Stimulated activated CD4-positive, alpha-beta T cell treated with anti-CD3 and anti-CD28 coated beads, Interleukin-4, amount 100 ng/mL, for 24 hours (primary cell): ENCODE measurements at regions not wholly inside any gene's neighbourhood (a gene's known extent, or its start where the extent isn't known, plus 50 kb on each side); places are given as distances from the start of the nearest gene placed in this dataset.
"Not testable (repeated sequence)": the region's sequence is repeated elsewhere in the genome, so short reads cannot be mapped to it uniquely, and the experiment has no call there.

Source experiments
- DNase-seq: peaks from one replicate; pipeline ENCODE4 v3.0.0-alpha.2; 2020

DNA sequence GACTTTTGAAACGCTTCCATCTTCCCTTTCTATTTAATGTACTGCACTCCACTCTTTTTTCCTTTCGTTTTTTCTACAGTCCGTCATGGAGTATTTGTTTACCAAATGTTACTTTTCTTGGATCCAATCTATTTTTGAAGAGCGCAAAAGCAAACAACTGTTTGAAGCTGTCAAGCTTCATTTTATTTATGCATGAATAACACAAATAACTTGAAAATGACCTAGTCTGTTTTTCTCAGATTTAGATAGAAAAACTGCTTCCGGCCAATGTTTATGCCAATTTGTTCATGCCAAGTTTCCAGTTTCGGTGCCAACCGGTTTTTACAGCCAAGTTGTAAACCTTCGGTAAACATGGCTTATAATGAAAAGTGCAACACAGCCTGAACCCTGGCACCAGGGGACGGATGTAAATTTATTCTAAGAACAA is 150.9 kb upstream of the KLF6 start:
- no peak for DNase-seq

GRCh38 chr10:3935141-3935540 is 150.1 kb upstream of the KLF6 start:
- DNase-seq: peak; percentile 87

DNA sequence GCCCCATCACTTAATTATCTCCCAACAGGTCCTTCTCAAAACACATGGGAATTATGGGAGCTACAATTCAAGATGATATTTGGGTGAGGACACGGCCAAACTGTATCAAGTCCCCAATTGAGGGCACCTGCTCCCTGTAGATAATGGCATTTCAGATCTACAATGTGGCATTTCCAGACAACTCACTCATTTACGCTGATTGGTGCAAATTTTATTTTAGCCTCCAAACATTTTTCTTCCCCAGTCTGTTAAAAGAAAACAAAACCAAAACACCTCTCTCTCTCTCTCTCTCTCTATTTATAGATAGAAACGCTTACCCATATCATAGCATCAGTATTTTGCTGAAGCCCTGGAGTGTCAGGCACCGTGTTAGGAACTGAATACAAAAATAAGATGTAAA is 148.7 kb upstream of the KLF6 start:
- no peak for DNase-seq

- no peak for DNase-seq
These were observed 147.8 kb upstream of the KLF6 start for GRCh38 chr10:3932597-3933375.

DNA sequence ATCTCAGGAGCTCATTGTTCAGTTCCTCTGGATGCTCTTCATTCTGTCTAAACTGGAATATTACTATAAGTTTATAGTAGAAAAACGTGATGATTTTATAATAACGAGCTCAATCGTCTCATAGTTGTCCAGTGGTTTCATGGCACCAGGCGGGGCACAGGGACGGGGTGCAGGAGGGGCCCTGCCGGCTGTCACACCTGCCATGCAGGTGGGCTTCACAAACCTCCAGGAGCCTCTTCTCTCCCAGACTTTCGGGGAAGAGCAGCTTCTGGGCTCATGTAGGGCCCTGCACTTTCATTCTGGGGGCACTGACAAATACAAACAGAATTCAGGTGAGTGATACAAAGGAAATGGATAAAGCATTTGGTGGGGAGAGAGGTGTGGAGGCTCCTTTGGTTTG is 146.9 kb upstream of the KLF6 start:
- DNase-seq: no peak

- no peak for DNase-seq
These were observed 146.2 kb upstream of the KLF6 start for GRCh38 chr10:3931224-3931623.

GRCh38 chr10:3928569-3928968 is 143.6 kb upstream of the KLF6 start:
- DNase-seq: no peak

- DNase-seq: no peak
These were observed 143.1 kb upstream of the KLF6 start for GRCh38 chr10:3928078-3928477.

DNA sequence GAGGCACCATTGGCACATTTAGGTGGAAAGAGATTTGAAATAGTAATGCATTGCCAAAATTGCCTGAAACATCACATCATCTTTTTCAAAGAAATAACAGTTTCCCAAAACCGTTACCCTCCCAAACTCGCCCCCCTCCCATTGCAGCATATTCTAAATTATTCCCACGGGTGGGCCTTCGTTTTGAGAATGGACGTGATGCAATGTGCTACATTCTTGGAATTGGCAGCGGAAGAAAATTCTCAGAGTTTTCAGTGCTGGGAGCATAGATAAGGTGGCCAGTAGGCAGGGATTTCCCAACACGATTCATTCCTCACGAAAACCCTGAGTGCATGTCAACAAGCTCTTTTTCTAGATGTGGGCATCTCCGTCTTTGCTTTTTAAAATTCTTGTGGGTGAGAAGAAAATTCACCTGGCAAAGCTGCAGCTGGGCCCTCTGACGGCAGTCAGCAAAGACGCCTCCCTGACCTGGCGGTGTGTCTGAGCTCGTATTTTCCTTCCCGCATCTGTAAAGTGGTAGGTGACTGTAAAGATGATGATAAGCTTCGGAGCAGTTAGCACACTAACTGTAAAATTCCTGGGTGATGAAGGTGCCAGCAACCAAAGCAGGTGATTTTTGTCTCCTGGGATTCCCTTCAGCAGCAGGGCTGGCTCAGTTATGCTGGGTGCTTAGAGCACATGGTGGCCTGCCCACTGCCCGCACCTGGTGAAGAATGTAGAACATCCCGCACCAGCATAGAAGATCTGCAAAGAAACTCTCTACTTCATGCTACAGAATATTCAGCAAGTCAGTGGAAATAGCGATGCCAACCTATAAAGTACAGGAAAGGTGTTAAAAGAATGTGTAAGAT is 141.9 kb upstream of the KLF6 start:
- DNase-seq: no peak

GRCh38 chr10:3926258-3926657 is 141.2 kb upstream of the KLF6 start:
- no peak for DNase-seq

DNA sequence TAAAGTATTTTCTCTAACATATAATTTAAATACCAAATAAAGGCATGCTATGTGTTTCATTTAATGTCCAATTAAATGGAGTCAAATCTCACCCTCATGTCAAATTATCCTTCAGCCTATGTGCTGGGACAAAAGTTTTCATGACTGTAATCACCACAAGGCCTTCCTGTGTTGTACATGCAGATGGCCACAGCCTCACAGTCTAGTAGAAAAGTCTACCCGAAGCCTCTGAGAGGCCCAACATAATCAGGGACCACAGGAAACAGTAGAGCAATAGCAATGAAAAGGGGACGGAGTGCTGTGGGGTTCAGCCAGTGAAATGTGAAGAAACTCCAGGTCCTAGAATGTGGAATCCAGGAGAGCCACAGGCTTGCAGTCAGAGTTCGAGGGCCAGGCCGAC is 140.2 kb upstream of the KLF6 start:
- DNase-seq: no peak

- no peak for DNase-seq
These were observed 139.3 kb upstream of the KLF6 start for GRCh38 chr10:3924344-3924743.

DNA sequence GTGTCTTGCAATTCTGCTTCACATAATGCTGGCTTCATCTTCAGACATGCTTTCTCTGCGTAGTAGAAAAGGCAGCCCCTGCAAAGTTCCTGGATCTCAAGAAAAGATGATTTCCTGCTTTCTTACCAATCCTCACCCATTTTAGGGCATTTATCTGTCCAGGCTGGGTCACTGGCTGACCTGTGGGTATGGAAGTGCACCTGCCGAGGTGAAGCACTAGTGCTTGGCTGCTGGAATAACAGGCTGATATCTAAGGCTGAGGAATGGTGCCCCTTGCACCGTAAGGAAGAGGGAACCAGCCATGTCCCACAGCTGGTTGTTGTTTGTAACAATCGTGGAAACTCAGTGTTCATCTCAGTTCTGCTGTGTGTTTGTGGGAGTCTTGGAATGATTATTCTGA is 138.0 kb upstream of the KLF6 start:
- no peak for DNase-seq

- no peak for DNase-seq
These were observed 134.8 kb upstream of the KLF6 start for GRCh38 chr10:3919709-3920308.

- DNase-seq: not testable (repeated sequence)
These were observed 132.4 kb upstream of the KLF6 start for GRCh38 chr10:3917392-3917791.

GRCh38 chr10:3914733-3915132 is 129.7 kb upstream of the KLF6 start:
- DNase-seq: no peak

- DNase-seq: no peak
These were observed 126.9 kb upstream of the KLF6 start for GRCh38 chr10:3911713-3912442.

DNA sequence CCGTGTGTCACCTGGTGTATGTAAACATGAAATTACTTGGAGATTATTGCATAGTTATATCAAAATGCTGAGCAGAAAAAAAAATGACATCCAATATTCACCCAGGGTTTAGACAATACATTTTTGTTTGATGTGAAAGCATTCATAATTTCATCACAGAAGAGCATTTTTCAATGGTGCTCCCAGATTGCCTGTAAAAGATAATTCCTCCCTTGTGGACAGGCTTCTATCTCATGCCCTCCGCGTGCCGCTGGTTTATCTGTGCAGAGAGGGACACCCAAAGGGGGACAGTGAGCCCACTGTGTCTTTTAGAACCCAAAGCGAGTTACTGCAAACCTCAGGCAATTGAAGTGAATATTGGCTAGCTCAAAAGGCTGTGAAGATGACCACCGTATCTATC is 126.2 kb upstream of the KLF6 start:
- no peak for DNase-seq

DNA sequence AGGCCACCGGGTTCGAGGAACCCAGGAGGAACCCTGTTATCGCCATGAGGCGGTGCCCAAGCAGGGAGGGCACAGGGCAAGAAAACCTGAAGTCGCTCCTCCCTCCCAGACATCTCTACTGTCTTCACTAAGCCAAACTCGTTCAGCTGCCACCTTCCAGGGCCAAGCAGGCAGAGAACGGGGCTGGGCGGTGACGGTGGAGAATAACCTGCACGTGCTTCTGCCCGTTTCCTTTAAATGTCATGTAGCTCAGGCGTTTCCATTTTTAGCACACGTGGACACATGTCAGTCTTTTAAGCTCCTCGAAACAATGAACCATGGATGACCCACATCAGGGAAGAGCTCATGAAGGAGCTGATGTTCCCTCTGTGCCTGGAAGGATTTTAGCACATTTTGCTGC is 124.3 kb upstream of the KLF6 start:
- DNase-seq: no peak

- no peak for DNase-seq
These were observed 123.2 kb upstream of the KLF6 start for GRCh38 chr10:3908183-3908582.

- no peak for DNase-seq
These were observed 122.5 kb upstream of the KLF6 start for GRCh38 chr10:3907514-3907913.

GRCh38 chr10:3906511-3907111 is 121.6 kb upstream of the KLF6 start:
- DNase-seq: no peak
